Mesenchymal stem cell (in vitro differentiated cells and primary cell): ENCODE measurements at regions not wholly inside any gene's neighbourhood (a gene's known extent, or its start where the extent isn't known, plus 50 kb on each side); places are given as distances from the start of the nearest gene placed in this dataset.
A peak's percentile ranks its signal among the peaks of the same experiment; 100 is the strongest.

Experiments used
- DNase-seq: peaks from one replicate; pipeline ENCODE4 v3.0.0-alpha.2; 2013
- H2AFZ ChIP-seq: one replicate; pipeline ENCODE4 v1.6.1; 2013; ENCODE audit warnings: low read depth, mild to moderate bottlenecking, control low read depth, inconsistent platforms, low read length, moderate library complexity
- H2AK5ac ChIP-seq: 2 replicates; pipeline ENCODE4 v1.6.1; 2013; ENCODE audit warnings: low read length, moderate library complexity, mild to moderate bottlenecking, inconsistent platforms; ENCODE audit not compliant: severe bottlenecking
- H2BK120ac ChIP-seq: one replicate; pipeline ENCODE4 v1.6.1; 2013; ENCODE audit warnings: low read depth, mild to moderate bottlenecking, inconsistent platforms, low read length, moderate library complexity
- H2BK12ac ChIP-seq, 2 experiments: one replicate each; pipeline ENCODE4 v1.6.1; 2013; ENCODE audit warnings: inconsistent platforms in 2 of 2, low read length in 2 of 2, mild to moderate bottlenecking in 2 of 2, moderate library complexity in 2 of 2, control low read depth in 1 of 2
- H2BK15ac ChIP-seq: one replicate; pipeline ENCODE4 v1.6.1; 2013; ENCODE audit warnings: mild to moderate bottlenecking, low read depth, inconsistent platforms; ENCODE audit not compliant: poor library complexity, severe bottlenecking
- H2BK5ac ChIP-seq: 2 replicates; pipeline ENCODE4 v1.6.1; 2013; ENCODE audit warnings: low read depth, mild to moderate bottlenecking, low read length, control low read depth, inconsistent platforms; ENCODE audit not compliant: poor library complexity, severe bottlenecking
- H3K14ac ChIP-seq, 2 experiments: one replicate each; pipeline ENCODE4 v1.6.1; 2013; ENCODE audit warnings: inconsistent platforms in 2 of 2, low read length in 2 of 2, control low read depth in 1 of 2, mild to moderate bottlenecking in 1 of 2, moderate library complexity in 1 of 2
- H3K18ac ChIP-seq, 2 experiments: one replicate each; pipeline ENCODE4 v1.6.1; 2013; ENCODE audit warnings: inconsistent platforms in 2 of 2, low read length in 2 of 2, control low read depth in 1 of 2, low read depth in 1 of 2, mild to moderate bottlenecking in 1 of 2
- H3K23ac ChIP-seq, 2 experiments: one replicate each; pipeline ENCODE4 v1.6.1; 2013; ENCODE audit warnings: inconsistent platforms in 2 of 2, low read length in 2 of 2, mild to moderate bottlenecking in 2 of 2, moderate library complexity in 2 of 2, control low read depth in 1 of 2
- H3K27ac ChIP-seq: 2 replicates; pipeline ENCODE4 v1.5.1; 2013; ENCODE audit warnings: mild to moderate bottlenecking, moderate library complexity, low read length, control low read depth, inconsistent platforms; ENCODE audit not compliant: poor library complexity, severe bottlenecking
- H3K27me3 ChIP-seq, 2 experiments: 2 replicates each; pipeline versions ENCODE4 v1.6.1 to v1.7.0; 2013; ENCODE audit warnings: low read length in 2 of 2, mild to moderate bottlenecking in 2 of 2, moderate library complexity in 2 of 2, control low read depth in 1 of 2, inconsistent platforms in 1 of 2; ENCODE audit not compliant: control insufficient read depth in 1 of 2, insufficient read depth in 1 of 2
- H3K36me3 ChIP-seq, 2 experiments: 2 replicates each; pipeline versions ENCODE4 v1.6.1 to v1.7.0; 2013; ENCODE audit warnings: low read length in 2 of 2, control low read depth in 1 of 2, inconsistent platforms in 1 of 2, low read depth in 1 of 2, mild to moderate bottlenecking in 1 of 2; ENCODE audit not compliant: insufficient read depth in 2 of 2, control insufficient read depth in 1 of 2
- H3K4ac ChIP-seq, 2 experiments: one replicate each; pipeline ENCODE4 v1.6.1; 2013; ENCODE audit warnings: inconsistent platforms in 2 of 2, low read length in 2 of 2, mild to moderate bottlenecking in 2 of 2, moderate library complexity in 2 of 2, control low read depth in 1 of 2, low read depth in 1 of 2
- H3K4me1 ChIP-seq: 2 replicates; pipeline ENCODE4 v1.6.1; 2013; ENCODE audit warnings: low read depth, low read length, control low read depth; ENCODE audit not compliant: control insufficient read depth, insufficient read depth
- H3K4me2 ChIP-seq: 2 replicates; pipeline ENCODE4 v1.6.1; 2013; ENCODE audit warnings: low read length, mild to moderate bottlenecking, inconsistent platforms; ENCODE audit not compliant: poor library complexity, severe bottlenecking
- H3K4me3 ChIP-seq, 2 experiments: 2 replicates each; pipeline versions ENCODE4 v1.5.1 to v1.7.0; 2013; ENCODE audit warnings: low read length in 2 of 2, mild to moderate bottlenecking in 2 of 2, control low read depth in 1 of 2, low read depth in 1 of 2; ENCODE audit not compliant: insufficient read depth in 1 of 2
- H3K79me1 ChIP-seq: replicated peaks from 2 replicates; pipeline ENCODE4 v1.6.1; 2013; ENCODE audit warnings: mild to moderate bottlenecking, control low read depth, low read length, inconsistent platforms; ENCODE audit not compliant: poor library complexity, severe bottlenecking
- H3K9ac ChIP-seq: 2 replicates; pipeline ENCODE4 v1.7.0; 2013; ENCODE audit warnings: mild to moderate bottlenecking, low read length, moderate library complexity
- H3K9me3 ChIP-seq: 2 replicates; pipeline ENCODE4 v1.7.0; 2013; ENCODE audit warnings: mild to moderate bottlenecking, low read length; ENCODE audit not compliant: control insufficient read depth
- H4K8ac ChIP-seq: one replicate; pipeline ENCODE4 v1.6.1; 2013; ENCODE audit warnings: inconsistent platforms, mild to moderate bottlenecking, low read length, moderate library complexity
- H4K91ac ChIP-seq: one replicate; pipeline ENCODE4 v1.6.1; 2013; ENCODE audit warnings: mild to moderate bottlenecking, low read length, inconsistent platforms
- whole genome bisulfite sequencing: methylation state at CpG from one replicate; pipeline ENCODE4 v1.1.7; 2013; ENCODE audit warnings: mixed read lengths; 5-methylcytosine and 5-hydroxymethylcytosine counted together

DNA sequence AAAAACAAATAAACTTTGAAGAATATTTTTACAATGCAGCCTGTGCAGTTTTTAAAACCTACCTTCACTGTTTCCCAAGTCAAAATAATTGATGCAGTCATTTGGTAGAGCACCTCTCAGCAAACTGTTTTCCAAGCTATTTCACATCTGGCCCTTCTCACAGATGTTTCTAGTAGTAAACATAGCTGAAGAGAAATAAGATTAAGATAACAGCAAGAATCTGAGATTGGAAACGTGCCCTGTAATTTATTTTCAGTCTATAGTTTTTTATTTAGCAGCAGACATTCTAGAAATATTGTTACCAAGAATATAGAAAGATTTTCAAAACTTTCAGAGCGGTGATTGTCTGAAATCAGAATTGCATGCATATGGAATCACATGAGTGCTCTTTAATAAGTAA, 440.2 kb downstream of the TRIB2 start:
- no peak overlapping the region for H3K18ac ChIP-seq
- no peak overlapping the region for H3K9ac ChIP-seq
- H2BK120ac ChIP-seq: no peak overlapping the region
- no peak overlapping the region for H3K4ac ChIP-seq
- H3K27me3 ChIP-seq: no peaks in the 10 kb centered on the region
- H2AK5ac ChIP-seq: no peak overlapping the region
- no peak overlapping the region for H4K91ac ChIP-seq
- H3K79me1 ChIP-seq: no peaks in the 10 kb centered on the region
- H4K8ac ChIP-seq: no peak overlapping the region
- H3K4me1 ChIP-seq: no peaks in the 10 kb centered on the region
- H3K27ac ChIP-seq: no peak overlapping the region
- H2BK5ac ChIP-seq: no peak overlapping the region
- H3K14ac ChIP-seq: no peak overlapping the region
- DNase-seq: no peak
- no peaks in the 10 kb centered on the region for H3K36me3 ChIP-seq
- WGBS: no CpG with 5 or more reads among the region's 2 CpGs
- H3K4me2 ChIP-seq: no peak overlapping the region
- H3K4me3 ChIP-seq: no peak overlapping the region
- H2AFZ ChIP-seq: no peak overlapping the region
- H2BK12ac ChIP-seq: no peak overlapping the region
- no peak overlapping the region for H2BK15ac ChIP-seq
- H3K9me3 ChIP-seq: no peaks in the 10 kb centered on the region
- H3K23ac ChIP-seq: no peak overlapping the region

DNA sequence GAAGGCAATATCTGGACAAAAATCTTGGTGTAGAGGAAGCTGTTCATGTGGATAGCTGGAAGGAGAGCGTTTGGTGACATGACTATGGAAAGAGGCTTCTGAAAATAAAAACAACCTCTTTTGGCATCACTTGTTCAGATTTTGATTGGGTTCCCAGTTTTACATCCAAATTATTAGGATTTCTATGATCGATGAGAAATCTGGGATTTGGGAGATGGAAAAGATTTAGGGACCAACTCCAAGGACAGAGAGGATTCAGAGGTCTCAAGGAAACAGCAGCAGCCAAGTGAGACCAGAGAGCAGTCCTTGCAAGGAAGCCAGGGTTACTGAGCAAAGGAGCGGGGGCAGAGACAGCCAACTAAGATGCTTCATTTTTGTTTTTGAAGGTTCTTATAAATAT, 441.7 kb downstream of the TRIB2 start:
- Histone ChIP-seq H3K9ac (no peak overlapping the region), H2BK15ac (no peak overlapping the region), H4K91ac (no peak overlapping the region), H3K9me3 (no peaks in the 10 kb centered on the region), H3K36me3 (no peaks in the 10 kb centered on the region), H2AK5ac (no peak overlapping the region), H3K4ac (no peak overlapping the region), H2BK5ac (no peak overlapping the region), H3K23ac (no peak overlapping the region), H3K4me3 (no peak overlapping the region), H2BK120ac (no peak overlapping the region), H3K79me1 (no peaks in the 10 kb centered on the region), H3K14ac (no peak overlapping the region), H3K27me3 (no peaks in the 10 kb centered on the region), H3K4me2 (no peak overlapping the region), H2BK12ac (no peak overlapping the region), H3K27ac (no peak overlapping the region), H3K18ac (no peak overlapping the region), H3K4me1 (no peaks in the 10 kb centered on the region), H4K8ac (no peak overlapping the region), H2AFZ (no peak overlapping the region)
- DNase-seq: no peak
- WGBS: 58% methylated on average over 3 of the region's 3 CpGs

GRCh38 chr2:13180729-13181128, 464.0 kb downstream of the TRIB2 start:
- Histone ChIP-seq H2BK15ac (no peak overlapping the region), H3K9me3 (peaks cover 5% of the 10 kb centered on the region), H3K14ac (no peak overlapping the region), H2BK12ac (no peak overlapping the region), H3K27me3 (no peaks in the 10 kb centered on the region), H2BK5ac (no peak overlapping the region), H2AK5ac (no peak overlapping the region), H3K4me2 (no peak overlapping the region), H2BK120ac (no peak overlapping the region), H3K4ac (no peak overlapping the region), H3K27ac (no peak overlapping the region), H4K8ac (no peak overlapping the region), H3K4me1 (no peaks in the 10 kb centered on the region), H3K18ac (no peak overlapping the region), H2AFZ (no peak overlapping the region), H3K79me1 (no peaks in the 10 kb centered on the region), H4K91ac (no peak overlapping the region), H3K9ac (no peak overlapping the region), H3K4me3 (no peak overlapping the region), H3K23ac (no peak overlapping the region), H3K36me3 (no peaks in the 10 kb centered on the region)
- no peak for DNase-seq
- 92% methylated on average over 1 of the region's 1 CpG for WGBS

- H3K27me3 ChIP-seq: no peaks in the 10 kb centered on the region
- H3K9ac ChIP-seq: no peak overlapping the region
- no peak overlapping the region for H3K14ac ChIP-seq
- 94% methylated on average over 1 of the region's 4 CpGs for WGBS
- H3K4me2 ChIP-seq: no peak overlapping the region
- H2BK12ac ChIP-seq: no peak overlapping the region
- no peaks in the 10 kb centered on the region for H3K9me3 ChIP-seq
- H3K36me3 ChIP-seq: no peaks in the 10 kb centered on the region
- H3K4me1 ChIP-seq: no peaks in the 10 kb centered on the region
- H2AK5ac ChIP-seq: no peak overlapping the region
- no peak overlapping the region for H3K27ac ChIP-seq
- no peaks in the 10 kb centered on the region for H3K79me1 ChIP-seq
- no peak overlapping the region for H2BK120ac ChIP-seq
- no peak overlapping the region for H3K18ac ChIP-seq
- H4K8ac ChIP-seq: no peak overlapping the region
- no peak overlapping the region for H2AFZ ChIP-seq
- no peak overlapping the region for H3K23ac ChIP-seq
- no peak overlapping the region for H2BK5ac ChIP-seq
- no peak overlapping the region for H2BK15ac ChIP-seq
- H3K4me3 ChIP-seq: no peak overlapping the region
- no peak overlapping the region for H4K91ac ChIP-seq
- no peak overlapping the region for H3K4ac ChIP-seq
- peak; percentile 9 for DNase-seq
Measured at GRCh38 chr2:13193075-13193474, 476.3 kb downstream of the TRIB2 start.
